Right ventricle myocardium superior (tissue), 1 donor: ENCODE measurements at regions not wholly inside any gene's neighbourhood (a gene's known extent, or its start where the extent isn't known, plus 50 kb on each side); places are given as distances from the start of the nearest gene placed in this dataset.
"Not testable (repeated sequence)": the region's sequence is repeated elsewhere in the genome, so short reads cannot be mapped to it uniquely, and the experiment has no call there.

Experiments
- ATAC-seq: fragments of 200-7000 bp; cut with Tn5 transposase; one replicate; pipeline ENCODE4 v1.9.1; 2020; ENCODE audit warnings: mild to moderate bottlenecking; ENCODE audit not compliant: poor library complexity
- DNase-seq: peaks from one replicate; pipeline ENCODE4 v3.0.0-alpha.2; 2020
- intact Hi-C: fragments of 100-400 bp; cut with DNase I; formaldehyde crosslinking; loops from one replicate; pipeline ENCODE4 v1.11.2; 2022
- donor health status: DM: no; HTN: yes; CAD: no; lungs with severe emphysema.

DNA sequence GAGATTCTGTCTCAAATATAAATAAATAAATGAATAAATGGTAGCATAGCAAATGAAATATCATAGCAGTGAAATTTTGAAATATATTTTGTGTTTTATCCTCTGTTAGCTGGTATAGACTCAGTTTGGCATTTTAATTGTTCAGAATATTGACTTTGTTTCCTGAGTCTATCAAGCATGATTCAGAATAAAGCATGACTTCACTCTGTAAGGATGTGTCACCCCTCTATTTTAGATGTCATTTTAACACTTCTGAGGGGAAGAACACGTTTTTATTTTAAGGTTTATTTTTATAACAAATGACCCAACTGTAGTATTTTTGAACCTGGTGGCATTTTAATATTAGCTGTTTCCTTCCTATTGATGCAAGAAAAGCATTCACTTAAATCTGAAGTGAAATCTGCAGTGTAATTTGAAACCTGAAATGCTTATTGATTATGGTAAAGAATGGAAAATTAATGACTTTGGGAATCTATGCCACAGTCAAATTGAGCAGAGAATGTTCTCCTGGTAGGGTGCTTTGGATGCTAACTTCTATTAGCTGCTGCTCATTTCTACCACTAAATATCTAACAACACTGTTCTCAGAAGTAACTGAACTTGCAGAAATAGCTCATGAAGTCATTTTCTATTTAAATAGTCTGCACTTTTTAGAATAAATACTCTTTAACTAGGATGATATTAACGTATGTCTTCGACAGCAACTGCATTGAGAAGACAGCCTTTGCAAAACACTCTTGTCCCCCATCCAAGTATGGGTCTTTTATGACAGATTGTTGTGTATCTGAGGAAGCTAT, 114.2 kb downstream of the SOX4 start:
- ATAC-seq = no peak
- intact Hi-C loops = no loop called here

DNA sequence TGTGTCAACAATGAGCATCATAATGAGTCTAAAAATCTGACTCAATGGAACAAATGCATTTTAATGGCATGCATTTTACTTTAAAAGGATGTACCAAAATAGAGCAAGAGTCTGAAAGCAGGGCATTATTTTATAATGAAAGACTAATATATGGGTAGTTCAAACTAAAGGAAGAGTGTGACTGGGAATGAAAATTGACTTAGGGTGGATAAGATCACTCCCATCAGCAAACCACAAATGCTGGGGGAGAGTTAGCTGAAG, 114.7 kb downstream of the SOX4 start:
- intact Hi-C loops = no loop called here
- ATAC-seq = no peak
- no peak for DNase-seq

More for the DNA sequence above, 114.2 kb downstream of the SOX4 start:
- no peak for DNase-seq

GRCh38 chr6:21710216-21710615, 116.7 kb downstream of the SOX4 start:
- DNase-seq = no peak
- no peak for ATAC-seq
- intact Hi-C loops = no loop called here

DNA sequence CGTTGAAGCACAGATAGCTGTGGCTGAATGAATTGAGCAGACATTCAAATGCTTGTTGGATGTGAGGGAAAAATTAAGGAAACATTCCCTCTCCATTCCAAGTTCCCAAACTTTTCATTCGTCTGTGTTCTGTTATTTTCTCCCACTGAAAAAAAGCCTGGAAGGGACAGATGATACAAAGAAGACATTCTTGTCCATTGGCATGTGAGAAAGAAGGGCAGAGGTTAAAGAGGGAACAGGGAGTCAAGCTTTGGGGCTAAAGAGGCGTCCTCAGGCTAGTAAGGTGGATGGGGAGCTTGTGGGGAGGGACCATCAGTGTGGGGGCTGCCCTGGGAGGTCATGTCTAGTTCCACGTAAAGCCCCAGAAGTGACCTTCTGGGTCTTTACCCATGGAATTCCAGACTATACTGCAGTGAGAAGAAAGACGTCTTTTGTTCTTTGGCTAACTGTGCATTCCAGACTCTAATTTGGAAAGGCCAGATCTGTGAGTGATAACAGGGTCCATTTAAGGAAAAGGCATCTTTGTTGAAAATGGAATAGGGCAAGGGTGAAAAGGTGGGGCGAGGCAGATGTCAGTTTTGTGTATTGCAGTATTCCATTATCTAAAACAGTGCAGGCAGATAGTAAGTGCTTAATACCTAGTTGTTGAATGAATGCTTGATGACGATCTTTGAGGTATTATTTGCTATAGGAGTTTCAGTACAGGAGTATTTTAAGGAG, 117.5 kb downstream of the SOX4 start:
- no peak for ATAC-seq
- no peak for DNase-seq
- intact Hi-C loops = no loop called here

DNA sequence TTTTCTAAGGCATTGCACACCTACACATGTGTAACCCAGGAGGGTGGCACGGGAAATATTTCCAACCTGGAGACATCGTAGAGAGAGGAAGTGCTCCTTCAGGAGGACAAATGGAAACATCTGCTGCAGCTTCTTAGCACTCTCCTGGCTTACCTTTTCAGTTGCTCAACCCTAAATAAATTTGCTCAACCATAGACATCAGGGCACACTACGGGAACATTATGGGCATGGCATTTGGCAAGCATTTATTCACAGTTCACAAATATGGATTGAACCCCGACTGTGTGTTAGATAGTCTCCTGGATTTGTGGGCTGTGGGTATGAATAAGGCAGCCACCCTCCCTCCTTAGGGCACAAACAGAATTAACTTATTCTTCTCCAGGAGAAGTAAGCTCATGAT, 118.7 kb downstream of the SOX4 start:
- ATAC-seq = no peak
- intact Hi-C loops = no loop called here
- DNase-seq = no peak

GRCh38 chr6:21713481-21713880, 119.9 kb downstream of the SOX4 start:
- ATAC-seq = no peak
- DNase-seq = no peak
- intact Hi-C loops = no loop called here

GRCh38 chr6:21715180-21715579, 121.6 kb downstream of the SOX4 start:
- DNase-seq = no peak
- no peak for ATAC-seq
- intact Hi-C loops = no loop called here

DNA sequence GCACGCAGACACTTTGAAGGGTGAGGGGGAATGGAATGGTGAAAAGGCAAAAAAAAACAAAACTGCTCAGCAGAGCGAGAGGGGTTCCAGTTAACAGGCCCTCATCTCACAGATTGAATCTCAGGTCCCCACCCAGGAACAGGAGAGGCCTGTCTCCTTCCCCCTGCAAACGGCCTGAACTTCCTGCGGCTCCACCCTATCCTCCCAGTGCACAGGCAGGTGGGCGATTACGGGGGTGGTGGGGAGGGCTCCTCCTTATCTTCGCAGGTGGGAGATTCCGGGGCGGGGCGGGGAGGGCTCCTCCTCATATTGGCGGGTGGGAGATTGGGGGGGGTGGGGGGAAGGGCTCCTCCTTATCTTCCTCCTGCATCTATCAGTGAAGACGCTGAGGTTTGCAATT, 129.0 kb downstream of the SOX4 start:
- intact Hi-C loops = no loop called here
- no peak for ATAC-seq
- no peak for DNase-seq

GRCh38 chr6:21726676-21727075, 133.1 kb downstream of the SOX4 start:
- ATAC-seq (no peak), DNase-seq (no peak)
- intact Hi-C loops = no loop called here

DNA sequence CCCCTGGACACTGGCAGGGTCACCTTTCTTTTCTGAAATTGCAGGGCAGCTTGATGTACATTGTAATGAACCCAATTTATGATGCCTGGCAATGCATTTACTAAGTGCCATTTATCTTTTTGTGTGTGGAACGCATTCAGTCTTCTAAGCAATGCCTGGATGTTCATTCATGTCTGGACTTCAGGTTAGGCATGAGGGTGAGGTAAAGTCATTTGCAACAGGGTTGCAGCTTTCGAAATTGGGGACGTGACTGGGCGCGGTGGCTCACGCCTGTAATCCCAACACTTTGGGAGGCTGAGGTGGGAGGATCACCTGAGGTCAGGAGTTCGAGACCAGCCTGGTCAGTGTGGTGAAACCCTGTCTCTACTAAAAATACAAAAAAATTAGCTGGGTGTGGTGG, 134.6 kb downstream of the SOX4 start:
- no peak for DNase-seq
- intact Hi-C loops = no loop called here
- ATAC-seq = no peak

DNA sequence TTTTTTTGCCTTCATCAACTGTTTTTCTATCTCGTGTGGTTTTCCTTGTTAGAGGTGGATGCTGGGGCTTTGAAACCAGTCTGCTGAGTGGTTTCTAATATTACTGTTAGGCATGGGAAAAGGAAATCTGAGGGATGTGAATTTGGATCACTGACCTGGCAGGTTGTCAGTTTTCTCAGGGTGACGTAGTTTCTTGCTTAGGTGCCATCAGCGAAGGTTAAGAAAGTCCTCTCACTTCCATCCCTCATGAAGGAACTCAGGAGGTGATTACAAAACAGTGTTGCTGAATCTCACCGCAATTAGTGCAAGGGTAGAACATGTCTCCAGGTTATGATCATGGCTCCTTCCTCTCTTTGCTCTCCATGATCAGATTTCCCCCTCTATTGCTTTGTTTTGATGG, 135.9 kb downstream of the SOX4 start:
- no peak for DNase-seq
- intact Hi-C loops = no loop called here
- ATAC-seq = no peak

- ATAC-seq = no peak
- no peak for DNase-seq
- intact Hi-C loops = no loop called here
Observed at GRCh38 chr6:21730533-21730932, 137.0 kb downstream of the SOX4 start.

- DNase-seq = no peak
- no peak for ATAC-seq
- intact Hi-C loops = no loop called here
Observed at GRCh38 chr6:21731411-21732031, 138.0 kb downstream of the SOX4 start.

DNA sequence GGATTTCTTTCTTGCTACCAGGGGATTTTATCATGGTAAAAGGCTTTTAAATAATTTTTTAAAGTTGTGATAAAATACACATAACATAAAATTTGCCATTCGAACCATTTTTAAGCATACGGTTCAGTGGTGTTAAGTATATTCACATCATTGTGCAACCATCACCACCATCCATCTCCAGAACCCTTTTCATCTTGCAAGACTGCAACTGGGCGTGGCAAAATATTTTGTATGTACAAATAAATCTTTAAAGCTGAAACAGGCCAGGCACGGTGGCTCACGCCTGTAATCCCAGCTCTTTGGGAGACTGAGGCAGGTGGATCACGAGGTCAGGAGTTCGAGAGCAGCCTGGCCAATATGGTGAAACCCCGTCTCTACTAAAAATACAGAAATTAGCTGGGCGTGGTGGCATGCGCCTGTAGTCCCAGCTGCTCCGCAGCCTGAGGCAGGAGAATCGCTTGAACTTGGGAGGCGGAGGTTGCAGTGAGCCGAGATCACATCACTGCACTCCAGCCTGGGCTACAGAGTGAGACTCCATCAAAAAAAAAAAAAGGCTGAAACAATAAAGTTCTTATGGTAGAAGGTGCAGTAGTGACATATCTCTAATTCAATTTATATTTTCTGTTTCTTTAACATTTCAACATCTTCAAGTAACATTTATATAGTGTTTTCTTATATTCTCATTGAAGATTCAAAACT, 138.6 kb downstream of the SOX4 start:
- intact Hi-C loops, DNase-seq: not testable (repeated sequence)

GRCh38 chr6:21732731-21733130, 139.2 kb downstream of the SOX4 start:
- DNase-seq = no peak
- intact Hi-C loops = no loop called here

More for the DNA sequence above, 138.6 kb downstream of the SOX4 start:
- not testable (repeated sequence) for ATAC-seq

GRCh38 chr6:21733311-21733710, 139.8 kb downstream of the SOX4 start:
- ATAC-seq (no peak), DNase-seq (no peak)
- intact Hi-C loops = no loop called here

More at GRCh38 chr6:21732731-21733130, 139.2 kb downstream of the SOX4 start:
- ATAC-seq = no peak

GRCh38 chr6:21734204-21734603, 140.7 kb downstream of the SOX4 start:
- DNase-seq (no peak), ATAC-seq (no peak)
- intact Hi-C loops = no loop called here

DNA sequence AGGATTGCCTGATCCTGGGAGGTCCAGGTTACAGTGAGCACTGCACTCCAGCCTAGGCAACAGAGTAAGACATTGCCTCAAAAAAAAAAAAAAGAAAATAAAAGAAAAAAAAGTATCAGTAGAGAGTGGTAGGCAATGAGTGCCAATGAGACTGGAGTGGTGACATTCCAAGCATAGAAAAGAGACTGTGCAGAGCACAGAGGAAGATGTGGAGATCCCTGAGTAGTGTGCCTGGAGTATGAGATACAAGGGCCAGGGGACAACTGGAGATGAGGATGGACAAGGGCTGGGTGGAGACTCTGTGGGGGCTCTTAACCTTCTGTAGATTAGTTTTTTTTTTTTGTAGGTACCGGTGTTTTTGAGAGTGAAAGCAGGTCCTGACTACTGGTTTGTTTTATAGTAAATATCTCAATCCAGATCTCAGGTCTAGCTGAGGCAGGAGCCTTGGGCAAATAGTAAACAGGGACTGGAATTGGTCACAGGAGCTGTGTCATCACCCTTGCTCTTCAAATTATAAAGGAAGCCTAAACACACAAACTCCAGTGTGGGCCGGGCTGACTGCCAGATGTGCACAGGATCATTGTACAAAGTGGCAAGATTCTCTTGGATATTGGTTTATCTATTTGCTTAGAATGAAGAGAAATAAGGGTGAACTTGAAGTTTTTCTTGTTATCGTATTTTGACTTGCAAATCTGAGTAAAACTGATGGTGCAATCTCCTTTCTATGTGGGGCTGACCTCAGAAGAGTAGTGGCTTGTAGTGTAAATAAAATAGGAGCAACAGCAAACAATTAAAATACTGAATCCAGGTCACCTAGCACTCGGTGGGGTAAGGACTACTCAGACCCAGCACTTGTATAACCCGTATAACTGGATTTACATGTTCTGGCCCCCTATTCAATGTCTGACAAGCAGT, 144.9 kb downstream of the SOX4 start:
- ATAC-seq (no peak), DNase-seq (no peak)
- intact Hi-C loops = no loop called here

GRCh38 chr6:21739241-21739640, 145.7 kb downstream of the SOX4 start:
- ATAC-seq (no peak), DNase-seq (no peak)
- intact Hi-C loops = no loop called here
